ENCODE measurements at regions not wholly inside any gene's neighbourhood (a gene's known extent, or its start where the extent isn't known, plus 50 kb on each side); places are given as distances from the start of the nearest gene placed in this dataset.

GRCh38 chr11:104666624-104667023, 231.6 kb downstream of the CASP12 start:
- TF ChIP-seq EZH2phosphoT487 (IDR thresholded peaks at IDR 0.05), result no peak
- TF ChIP-seq CTCF (IDR thresholded peaks at IDR 0.05), result no peak
